GM13977 (cell line): ENCODE measurements at regions not wholly inside any gene's neighbourhood (a gene's known extent, or its start where the extent isn't known, plus 50 kb on each side); places are given as distances from the start of the nearest gene placed in this dataset.
A peak's percentile ranks its signal among the peaks of the same experiment; 100 is the strongest.

Experiments
- DNase-seq: peaks from one replicate; pipeline ENCODE4 v3.0.0; 2012; ENCODE audit warnings: low spot score
- CTCF ChIP-seq: IDR thresholded peaks from 2 replicates; pipeline ENCODE4 v1.5.1; 2012; ENCODE audit warnings: mild to moderate bottlenecking, control low read depth; ENCODE audit not compliant: insufficient read depth; ENCODE audit errors: extremely low read depth, missing control alignments
- in situ Hi-C: fragments of 300-500 bp; cut with MboI; formaldehyde crosslinking; loops from one replicate; pipeline ENCODE4 v1.12.0; 2022; ENCODE audit warnings: low sequenced_read_pairs, low pct_unique_long_range_greater_than_20kb, mixed read lengths, inconsistent platforms; ENCODE audit not compliant: unreplicated experiment

- no peak for DNase-seq
- in situ Hi-C loops: no loop called here
- TF ChIP-seq CTCF: no peak
Measured at GRCh38 chr9:16206518-16206917, 653.7 kb downstream of the CCDC171 start.

- peak; percentile 28 for DNase-seq
- in situ Hi-C loops: no loop called here
- TF ChIP-seq CTCF: no peak
Measured at GRCh38 chr9:16207161-16207560, 654.3 kb downstream of the CCDC171 start.

GRCh38 chr9:16210440-16210839 is 657.6 kb downstream of the CCDC171 start:
- DNase-seq: no peak
- in situ Hi-C loops: no loop called here
- no peak for TF ChIP-seq CTCF

GRCh38 chr9:16211946-16212345 is 658.5 kb downstream of the BNC2 start:
- no peak for DNase-seq
- no peak for TF ChIP-seq CTCF
- in situ Hi-C loops: no loop called here

GRCh38 chr9:16213781-16214515 is 656.5 kb downstream of the BNC2 start:
- DNase-seq: no peak
- TF ChIP-seq CTCF: no peak
- in situ Hi-C loops: no loop called here

GRCh38 chr9:16214677-16215352 is 655.7 kb downstream of the BNC2 start:
- TF ChIP-seq CTCF: no peak
- in situ Hi-C loops: no loop called here
- DNase-seq: no peak
